ENCODE measurements at regions not wholly inside any gene's neighbourhood (a gene's known extent, or its start where the extent isn't known, plus 50 kb on each side); places are given as distances from the start of the nearest gene placed in this dataset.

- DNase-seq (ENCODE audit: low read depth): peak; percentile 67
Observed at GRCh38 chr7:13144673-13145072, 457.2 kb downstream of the ARL4A start.

- no peak for DNase-seq (ENCODE audit: low read depth)
Observed at GRCh38 chr7:13148548-13148947, 461.1 kb downstream of the ARL4A start.

GRCh38 chr7:13151978-13152377 is 464.5 kb downstream of the ARL4A start:
- no peak for DNase-seq (ENCODE audit: low read depth)

GRCh38 chr7:13152755-13153154 is 465.3 kb downstream of the ARL4A start:
- no peak for DNase-seq (ENCODE audit: low read depth)

- no peak for DNase-seq (ENCODE audit: low read depth)
Observed at GRCh38 chr7:13153266-13153665, 465.8 kb downstream of the ARL4A start.

GRCh38 chr7:13153742-13154141 is 466.3 kb downstream of the ARL4A start:
- DNase-seq (ENCODE audit: low read depth): no peak

GRCh38 chr7:13155188-13155587 is 467.8 kb downstream of the ARL4A start:
- DNase-seq (ENCODE audit: low read depth): no peak

- no peak for DNase-seq (ENCODE audit: low read depth)
Observed at GRCh38 chr7:13159003-13159402, 471.6 kb downstream of the ARL4A start.

- DNase-seq (ENCODE audit: low read depth): no peak
Observed at GRCh38 chr7:13159467-13160184, 472.2 kb downstream of the ARL4A start.

GRCh38 chr7:13161125-13161524 is 473.7 kb downstream of the ARL4A start:
- no peak for DNase-seq (ENCODE audit: low read depth)

GRCh38 chr7:13165854-13166253 is 478.4 kb downstream of the ARL4A start:
- no peak for DNase-seq (ENCODE audit: low read depth)

- no peak for DNase-seq (ENCODE audit: low read depth)
Observed at GRCh38 chr7:13166801-13167200, 479.4 kb downstream of the ARL4A start.

- no peak for DNase-seq (ENCODE audit: low read depth)
Observed at GRCh38 chr7:13169356-13169755, 481.9 kb downstream of the ARL4A start.

- no peak for DNase-seq (ENCODE audit: low read depth)
Observed at GRCh38 chr7:13174991-13175390, 487.6 kb downstream of the ARL4A start.

GRCh38 chr7:13179011-13179582 is 491.7 kb downstream of the ARL4A start:
- no peak for DNase-seq (ENCODE audit: low read depth)

- peak; percentile 34 for DNase-seq (ENCODE audit: low read depth)
Observed at GRCh38 chr7:13179775-13180523, 492.5 kb downstream of the ARL4A start.

GRCh38 chr7:13181216-13181615 is 493.8 kb downstream of the ARL4A start:
- DNase-seq (ENCODE audit: low read depth): peak; percentile 3

GRCh38 chr7:13185139-13185538 is 497.7 kb downstream of the ARL4A start:
- no peak for DNase-seq (ENCODE audit: low read depth)

- DNase-seq (ENCODE audit: low read depth): no peak
Observed at GRCh38 chr7:13188236-13188805, 500.9 kb downstream of the ARL4A start.

GRCh38 chr7:13188922-13189321 is 501.5 kb downstream of the ARL4A start:
- no peak for DNase-seq (ENCODE audit: low read depth)

GRCh38 chr7:13189668-13190067 is 502.2 kb downstream of the ARL4A start:
- peak; percentile 80 for DNase-seq (ENCODE audit: low read depth)

GRCh38 chr7:13197501-13197900 is 510.1 kb downstream of the ARL4A start:
- DNase-seq (ENCODE audit: low read depth): peak; percentile 39

GRCh38 chr7:13198036-13198435 is 510.6 kb downstream of the ARL4A start:
- no peak for DNase-seq (ENCODE audit: low read depth)

Data from fibroblast of gingiva (primary cell).